Caco-2 (cell line): ENCODE measurements at regions not wholly inside any gene's neighbourhood (a gene's known extent, or its start where the extent isn't known, plus 50 kb on each side); places are given as distances from the start of the nearest gene placed in this dataset.

ENCODE experiments used
- BruUV-seq: library from RNA; stranded (reverse); fragments of 400-500 nt; replicated peaks from 2 replicates; lab custom pipeline; 2021; lab: Mats Ljungman, UMichigan
- CTCF ChIA-PET: fragments of 300-600 bp; sonication (Branson Sonifier 250); formaldehyde crosslinking; loops from one replicate; lab custom pipeline; 2022; ENCODE audit warnings: antibody characterized with exemption; lab: Charles Lee
- POLR2A ChIA-PET: fragments of 300-600 bp; sonication (Branson Sonifier 250); formaldehyde crosslinking; loops from one replicate; lab custom pipeline; 2022; ENCODE audit warnings: antibody characterized with exemption; lab: Charles Lee
- DNase-seq, 2 experiments: peaks; one replicate each; pipeline versions ENCODE4 v3.0.0 to v3.0.0-alpha.2; 2020 to 2022
- H3K27me3 ChIP-seq: replicated peaks from 2 replicates; pipeline ENCODE4 v1.6.0; 2011; ENCODE audit warnings: low read length; ENCODE audit not compliant: control insufficient read depth, insufficient read depth
- H3K36me3 ChIP-seq: 2 replicates; pipeline ENCODE4 v1.5.1; 2011; ENCODE audit warnings: low read length; ENCODE audit not compliant: control insufficient read depth, insufficient read depth
- H3K4me1 ChIP-seq: fragments of 250-450 bp; sonication (Bioruptor Pico); 2 replicates; pipeline ENCODE4 v1.5.1; 2020; ENCODE audit warnings: mild to moderate bottlenecking
- H3K4me3 ChIP-seq: 2 replicates; pipeline ENCODE4 v1.5.1; 2011; ENCODE audit warnings: low read depth, mild to moderate bottlenecking, control low read depth, low read length
- H3K9me3 ChIP-seq: fragments of 250-450 bp; sonication (Bioruptor Pico); 2 replicates; pipeline ENCODE4 v1.5.1; 2020; ENCODE audit warnings: mild to moderate bottlenecking, moderate library complexity
- H3K27ac Mint-ChIP-seq: one replicate; pipeline ENCODE4 v1.8.0; 2022; ENCODE audit warnings: mixed read lengths; ENCODE audit not compliant: unreplicated experiment
- H3K27me3 Mint-ChIP-seq: one replicate; pipeline ENCODE4 v1.8.0; 2022; ENCODE audit warnings: mixed read lengths; ENCODE audit not compliant: insufficient read depth, unreplicated experiment
- H3K36me3 Mint-ChIP-seq: one replicate; pipeline ENCODE4 v1.8.0; 2022; ENCODE audit warnings: mild to moderate bottlenecking, mixed read lengths; ENCODE audit not compliant: insufficient read depth, unreplicated experiment
- H3K4me1 Mint-ChIP-seq: one replicate; pipeline ENCODE4 v1.8.0; 2022; ENCODE audit warnings: low read depth, mixed read lengths; ENCODE audit not compliant: unreplicated experiment
- H3K4me3 Mint-ChIP-seq: one replicate; pipeline ENCODE4 v1.8.0; 2022; ENCODE audit warnings: mild to moderate bottlenecking, moderate library complexity, mixed read lengths; ENCODE audit not compliant: unreplicated experiment
- H3K9me3 Mint-ChIP-seq: one replicate; pipeline ENCODE4 v1.8.0; 2022; ENCODE audit warnings: mixed read lengths; ENCODE audit not compliant: unreplicated experiment
- intact Hi-C: fragments of 100-400 bp; cut with micrococcal nuclease; formaldehyde crosslinking; loops from one replicate; pipeline ENCODE4 v1.10.0; 2022; ENCODE audit not compliant: unreplicated experiment
- TF ChIP-seq, protein P1 (sequence below), 2 experiments: fragments of 200-600 bp in 1 of 2; IDR thresholded peaks; 1 replicate in 1 of 2; 2 replicates in 1 of 2; pipeline versions ENCODE4 v1.5.1 to v1.8.0; 2011 to 2022; ENCODE audit warnings: antibody characterized with exemption in 1 of 2, control low read depth in 1 of 2, inconsistent platforms in 1 of 2, low read depth in 1 of 2, low read length in 1 of 2, mild to moderate bottlenecking in 1 of 2, moderate library complexity in 1 of 2; ENCODE audit not compliant: insufficient read depth in 1 of 2, severe bottlenecking in 1 of 2, unreplicated experiment in 1 of 2

DNA sequence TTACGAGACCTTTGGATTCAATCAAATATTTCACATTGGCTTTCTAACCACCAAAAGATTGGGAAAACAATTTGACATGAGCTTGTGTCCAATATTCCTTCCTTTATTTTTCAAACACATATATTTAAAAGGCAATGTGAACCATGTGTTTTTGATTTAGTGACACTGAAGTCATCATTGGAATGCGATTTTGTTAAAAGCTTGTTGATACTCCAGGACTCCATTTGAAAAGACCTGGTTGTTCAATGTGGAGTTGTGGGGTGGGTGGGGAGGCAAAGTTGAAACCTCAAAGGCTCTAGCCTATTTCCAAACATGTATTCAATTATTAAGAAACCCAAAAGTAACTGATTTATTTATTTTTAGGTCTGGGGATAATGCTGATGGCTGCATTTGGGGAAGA is 114.1 kb upstream of the TRIB2 start:
- POLR2A ChIA-PET, result no interaction called here
- intact Hi-C loops, result no loop called here
- TF ChIP-seq, protein P1, sequence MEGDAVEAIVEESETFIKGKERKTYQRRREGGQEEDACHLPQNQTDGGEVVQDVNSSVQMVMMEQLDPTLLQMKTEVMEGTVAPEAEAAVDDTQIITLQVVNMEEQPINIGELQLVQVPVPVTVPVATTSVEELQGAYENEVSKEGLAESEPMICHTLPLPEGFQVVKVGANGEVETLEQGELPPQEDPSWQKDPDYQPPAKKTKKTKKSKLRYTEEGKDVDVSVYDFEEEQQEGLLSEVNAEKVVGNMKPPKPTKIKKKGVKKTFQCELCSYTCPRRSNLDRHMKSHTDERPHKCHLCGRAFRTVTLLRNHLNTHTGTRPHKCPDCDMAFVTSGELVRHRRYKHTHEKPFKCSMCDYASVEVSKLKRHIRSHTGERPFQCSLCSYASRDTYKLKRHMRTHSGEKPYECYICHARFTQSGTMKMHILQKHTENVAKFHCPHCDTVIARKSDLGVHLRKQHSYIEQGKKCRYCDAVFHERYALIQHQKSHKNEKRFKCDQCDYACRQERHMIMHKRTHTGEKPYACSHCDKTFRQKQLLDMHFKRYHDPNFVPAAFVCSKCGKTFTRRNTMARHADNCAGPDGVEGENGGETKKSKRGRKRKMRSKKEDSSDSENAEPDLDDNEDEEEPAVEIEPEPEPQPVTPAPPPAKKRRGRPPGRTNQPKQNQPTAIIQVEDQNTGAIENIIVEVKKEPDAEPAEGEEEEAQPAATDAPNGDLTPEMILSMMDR (IDR thresholded peaks at IDR 0.05; ENCODE audit: insufficient read depth in 1 of 2, low read depth in 1 of 2, low read length in 1 of 2, severe bottlenecking in 1 of 2, unreplicated experiment in 1 of 2), result no peak
- no peaks in the 10 kb centered on the region for H3K4me1 ChIP-seq
- H3K9me3 ChIP-seq, result no peaks in the 10 kb centered on the region
- Mint-ChIP-seq H3K4me3 (no peak overlapping the region), H3K9me3 (no peaks in the 10 kb centered on the region), H3K27me3 (peaks cover 8% of the 10 kb centered on the region), H3K27ac (no peak overlapping the region), H3K4me1 (no peaks in the 10 kb centered on the region), H3K36me3 (no peaks in the 10 kb centered on the region)
- CTCF ChIA-PET, result no interaction called here
- DNase-seq, result no peak
- no peaks in the 10 kb centered on the region for H3K36me3 ChIP-seq
- H3K4me3 ChIP-seq, result no peak overlapping the region
- no TSS peak for BruUV-seq
- H3K27me3 ChIP-seq, result no peaks in the 10 kb centered on the region

DNA sequence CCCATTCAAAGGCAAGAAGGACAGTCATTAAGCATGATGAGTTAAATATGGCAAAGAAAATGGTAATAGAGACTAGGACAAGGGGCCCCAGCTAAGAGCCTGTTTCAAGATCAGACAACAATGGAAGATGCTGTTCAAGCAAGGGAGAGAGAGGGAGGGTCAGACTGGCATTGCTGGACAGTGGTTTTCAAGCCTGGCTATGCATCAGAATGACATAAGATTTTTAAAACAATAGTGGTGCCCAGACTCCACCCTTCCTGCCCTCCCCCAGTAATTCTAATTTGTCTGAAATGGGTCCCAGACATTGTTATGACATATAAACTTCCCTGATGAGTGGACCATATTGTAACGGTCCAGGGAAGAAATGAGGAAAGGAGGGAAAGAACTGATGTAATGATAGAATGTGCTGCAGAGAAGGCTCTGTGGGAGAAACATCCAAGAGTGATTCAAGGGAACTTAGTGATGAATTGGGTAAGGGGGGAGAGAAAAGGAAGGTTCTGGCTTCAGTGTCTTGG is 112.9 kb upstream of the TRIB2 start:
- ChIA-PET POLR2A (no interaction called here), CTCF (no interaction called here)
- no peak overlapping the region for H3K4me3 ChIP-seq
- no peaks in the 10 kb centered on the region for H3K9me3 ChIP-seq
- Mint-ChIP-seq H3K27ac (no peak overlapping the region), H3K36me3 (no peaks in the 10 kb centered on the region), H3K9me3 (no peaks in the 10 kb centered on the region), H3K4me3 (no peak overlapping the region), H3K4me1 (no peaks in the 10 kb centered on the region), H3K27me3 (peaks cover 11% of the 10 kb centered on the region)
- no peaks in the 10 kb centered on the region for H3K27me3 ChIP-seq
- no TSS peak for BruUV-seq
- no peak for DNase-seq
- intact Hi-C loops, result no loop called here
- no peaks in the 10 kb centered on the region for H3K36me3 ChIP-seq
- TF ChIP-seq, protein P1 (IDR thresholded peaks at IDR 0.05; ENCODE audit: insufficient read depth in 1 of 2, low read depth in 1 of 2, low read length in 1 of 2, severe bottlenecking in 1 of 2, unreplicated experiment in 1 of 2), result no peak
- no peaks in the 10 kb centered on the region for H3K4me1 ChIP-seq

DNA sequence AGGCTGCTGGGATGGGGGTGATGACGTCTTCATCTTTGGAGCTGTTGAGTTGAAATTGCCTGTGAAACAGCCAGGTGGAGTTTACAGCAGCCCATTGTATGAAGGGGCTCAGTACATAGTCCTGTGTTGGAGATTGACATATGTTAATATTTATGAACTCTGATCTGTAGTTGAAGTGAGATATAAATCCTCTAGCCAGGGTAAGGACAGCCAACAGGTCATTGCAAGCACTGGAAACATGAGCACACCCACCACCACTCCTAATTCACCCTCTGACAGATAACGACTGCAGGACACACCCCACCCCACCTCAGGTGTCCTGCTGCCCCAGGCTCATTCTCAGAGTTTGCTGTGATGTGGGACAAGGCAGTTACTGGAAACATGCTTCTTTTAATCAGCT is 112.4 kb upstream of the TRIB2 start:
- H3K27me3 ChIP-seq, result no peaks in the 10 kb centered on the region
- no peaks in the 10 kb centered on the region for H3K9me3 ChIP-seq
- intact Hi-C loops, result no loop called here
- Mint-ChIP-seq H3K36me3 (no peaks in the 10 kb centered on the region), H3K27ac (no peak overlapping the region), H3K4me3 (no peak overlapping the region), H3K4me1 (no peaks in the 10 kb centered on the region), H3K9me3 (no peaks in the 10 kb centered on the region), H3K27me3 (peaks cover 11% of the 10 kb centered on the region)
- TF ChIP-seq, protein P1 (IDR thresholded peaks at IDR 0.05; ENCODE audit: insufficient read depth in 1 of 2, low read depth in 1 of 2, low read length in 1 of 2, severe bottlenecking in 1 of 2, unreplicated experiment in 1 of 2), result no peak
- no TSS peak for BruUV-seq
- H3K4me1 ChIP-seq, result no peaks in the 10 kb centered on the region
- no peak overlapping the region for H3K4me3 ChIP-seq
- ChIA-PET CTCF (no interaction called here), POLR2A (no interaction called here)
- no peak for DNase-seq
- no peaks in the 10 kb centered on the region for H3K36me3 ChIP-seq
